ENCODE measurements at regions not wholly inside any gene's neighbourhood (a gene's known extent, or its start where the extent isn't known, plus 50 kb on each side); places are given as distances from the start of the nearest gene placed in this dataset.

- TF ChIP-seq CTCF (conservative IDR thresholded peaks at IDR 0.05; ENCODE audit: low read length) = no peak
- no peak for TF ChIP-seq EZH2phosphoT487 (IDR thresholded peaks at IDR 0.05; ENCODE audit: borderline replicate concordance)
Observed at GRCh38 chr10:113982769-113983168, 60.9 kb upstream of the ADRB1 start.
